IMR-90 (cell line): ENCODE measurements at regions not wholly inside any gene's neighbourhood (a gene's known extent, or its start where the extent isn't known, plus 50 kb on each side); places are given as distances from the start of the nearest gene placed in this dataset.
"Not testable (repeated sequence)": the region's sequence is repeated elsewhere in the genome, so short reads cannot be mapped to it uniquely, and the experiment has no call there.

Experiments used
- ATAC-seq: fragments of 200-7000 bp; cut with Tn5 transposase; 2 replicates; pipeline ENCODE4 v1.9.1; 2020; ENCODE audit warnings: low read depth, mild to moderate bottlenecking, moderate library complexity
- BruUV-seq: library from RNA; stranded (reverse); fragments of 400-500 nt; replicated peaks from 2 replicates; lab custom pipeline; 2021; lab: Mats Ljungman, UMichigan
- CTCF ChIA-PET: fragments of 300-600 bp; formaldehyde crosslinking; extraction: SDS; loops from one replicate; lab custom pipeline; 2021; ENCODE audit warnings: antibody characterized with exemption; lab: Yijun Ruan, JAX
- POLR2A ChIA-PET: fragments of 300-600 bp; sonication (Branson Sonifier 250); formaldehyde crosslinking; loops from one replicate; lab custom pipeline; 2022; ENCODE audit warnings: antibody characterized with exemption; ENCODE audit not compliant: unreplicated experiment; lab: Charles Lee
- DNase-seq: peaks from one replicate; pipeline ENCODE4 v3.0.0; 2013
- H2AFZ ChIP-seq: replicated peaks from 2 replicates; pipeline ENCODE3; 2013; ENCODE audit warnings: low read length, mild to moderate bottlenecking; ENCODE audit not compliant: poor library complexity
- H2AK5ac ChIP-seq: 2 replicates; pipeline ENCODE4 v1.6.1; 2013; ENCODE audit warnings: low read depth, low read length, inconsistent platforms
- H2AK9ac ChIP-seq: replicated peaks from 2 replicates; pipeline ENCODE3; 2013; ENCODE audit warnings: mild to moderate bottlenecking, low read depth, low read length, moderate library complexity; ENCODE audit not compliant: poor library complexity
- H2BK120ac ChIP-seq: 2 replicates; pipeline ENCODE4 v1.6.1; 2013; ENCODE audit warnings: low read depth, low read length, inconsistent platforms
- H2BK15ac ChIP-seq: 3 replicates; pipeline ENCODE4 v1.6.1; 2013; ENCODE audit warnings: low read depth, low read length, inconsistent platforms
- H2BK20ac ChIP-seq: 2 replicates; pipeline ENCODE4 v1.6.1; 2013; ENCODE audit warnings: low read depth, mild to moderate bottlenecking, inconsistent platforms, low read length, moderate library complexity
- H2BK5ac ChIP-seq: 2 replicates; pipeline ENCODE4 v1.6.1; 2013; ENCODE audit warnings: mild to moderate bottlenecking, low read depth, low read length, inconsistent platforms; ENCODE audit not compliant: poor library complexity, severe bottlenecking
- H3K14ac ChIP-seq: replicated peaks from 2 replicates; pipeline ENCODE4 v1.6.1; 2013; ENCODE audit warnings: low read depth, low read length, inconsistent platforms
- H3K18ac ChIP-seq: 2 replicates; pipeline ENCODE4 v1.6.1; 2013; ENCODE audit warnings: low read depth, low read length, control low read depth
- H3K23ac ChIP-seq: 2 replicates; pipeline ENCODE4 v1.6.1; 2013; ENCODE audit warnings: low read depth, low read length, inconsistent platforms
- H3K27ac ChIP-seq: 2 replicates; pipeline ENCODE4 v1.5.1; 2013; ENCODE audit warnings: mild to moderate bottlenecking, control low read depth, low read length; ENCODE audit not compliant: insufficient read depth
- H3K27me3 ChIP-seq: 2 replicates; pipeline ENCODE4 v1.6.1; 2013; ENCODE audit warnings: low read length; ENCODE audit not compliant: control insufficient read depth, insufficient read depth
- H3K36me3 ChIP-seq: 2 replicates; pipeline ENCODE4 v1.6.1; 2013; ENCODE audit warnings: low read length, mixed read lengths; ENCODE audit not compliant: control insufficient read depth, insufficient read depth
- H3K4ac ChIP-seq: 2 replicates; pipeline ENCODE4 v1.6.1; 2013; ENCODE audit warnings: low read depth, low read length, inconsistent platforms
- H3K4me1 ChIP-seq: 2 replicates; pipeline ENCODE4 v1.6.1; 2013; ENCODE audit warnings: low read length, mixed read lengths; ENCODE audit not compliant: control insufficient read depth, insufficient read depth
- H3K4me2 ChIP-seq: 2 replicates; pipeline ENCODE4 v1.6.1; 2013; ENCODE audit warnings: low read depth, mild to moderate bottlenecking, control low read depth, low read length, moderate library complexity
- H3K4me3 ChIP-seq: 2 replicates; pipeline ENCODE4 v1.5.1; 2013; ENCODE audit warnings: low read depth, mild to moderate bottlenecking, control low read depth, low read length, moderate library complexity; ENCODE audit not compliant: insufficient read depth
- H3K56ac ChIP-seq: 2 replicates; pipeline ENCODE4 v1.6.1; 2013; ENCODE audit warnings: low read length, inconsistent platforms; ENCODE audit not compliant: insufficient read depth; ENCODE audit errors: extremely low read depth
- H3K79me1 ChIP-seq, 2 experiments: 2 replicates each; pipeline ENCODE4 v1.6.1; 2013; ENCODE audit warnings: low read length in 2 of 2, inconsistent platforms in 1 of 2, low read depth in 1 of 2
- H3K9ac ChIP-seq: 2 replicates; pipeline ENCODE4 v1.6.1; 2013; ENCODE audit warnings: low read depth, low read length, control low read depth
- H3K9me1 ChIP-seq: 2 replicates; pipeline ENCODE4 v1.6.1; 2013; ENCODE audit warnings: low read length, inconsistent platforms; ENCODE audit not compliant: insufficient read depth
- H3K9me3 ChIP-seq: 2 replicates; pipeline ENCODE4 v1.6.1; 2013; ENCODE audit warnings: low read length; ENCODE audit not compliant: control insufficient read depth, insufficient read depth
- H4K20me1 ChIP-seq: 2 replicates; pipeline ENCODE4 v1.6.1; 2013; ENCODE audit warnings: low read length, inconsistent platforms; ENCODE audit not compliant: insufficient read depth
- H4K5ac ChIP-seq: 2 replicates; pipeline ENCODE4 v1.6.1; 2013; ENCODE audit warnings: mild to moderate bottlenecking, low read depth, low read length, control low read depth
- H4K8ac ChIP-seq, 2 experiments: 2 replicates each; pipeline ENCODE4 v1.6.1; 2013; ENCODE audit warnings: low read depth in 2 of 2, low read length in 2 of 2, control low read depth in 1 of 2, inconsistent platforms in 1 of 2
- H4K91ac ChIP-seq: 2 replicates; pipeline ENCODE4 v1.6.1; 2013; ENCODE audit warnings: low read depth, low read length, inconsistent platforms; ENCODE audit not compliant: insufficient read depth
- WGBS, 2 experiments: methylation state at CpG; one replicate each; pipeline versions ENCODE4 v1.1.5 to v1.1.7; 2013; ENCODE audit warnings: missing lambda C conversion rate in 2 of 2; ENCODE audit not compliant: insufficient read length in 1 of 2; ENCODE audit errors: extremely low coverage in 2 of 2; 5-methylcytosine and 5-hydroxymethylcytosine counted together
- dilution Hi-C: fragments of 300-500 bp; cut with HindIII; formaldehyde crosslinking; loops from one replicate; pipeline ENCODE4 v1.14.3; 2018; ENCODE audit warnings: low sequenced_read_pairs; ENCODE audit not compliant: unreplicated experiment
- in situ Hi-C: fragments of 300-500 bp; cut with MboI; formaldehyde crosslinking; loops from 3 replicates; pipeline ENCODE4 v1.14.3; 2019; ENCODE audit warnings: low sequenced_read_pairs, inconsistent platforms, mixed read lengths
- intact Hi-C: fragments of 100-400 bp; cut with micrococcal nuclease; formaldehyde crosslinking; loops from 2 replicates; pipeline ENCODE4 v1.10.0; 2022

GRCh38 chr5:21550916-21551315 lies 1302.2 kb downstream of the CDH12 start:
- H3K79me1 ChIP-seq, H3K4me3 ChIP-seq, H3K27ac ChIP-seq, H2BK5ac ChIP-seq, dilution Hi-C loops, H3K23ac ChIP-seq, H3K18ac ChIP-seq, H2BK15ac ChIP-seq, H2AK9ac ChIP-seq, H3K4ac ChIP-seq, H2BK120ac ChIP-seq, H4K8ac ChIP-seq, BruUV-seq, H2AFZ ChIP-seq, H3K27me3 ChIP-seq, H3K56ac ChIP-seq, H3K9me3 ChIP-seq, H3K9ac ChIP-seq, intact Hi-C loops, H4K91ac ChIP-seq, H3K14ac ChIP-seq, H4K20me1 ChIP-seq, H3K4me2 ChIP-seq, in situ Hi-C loops, H2AK5ac ChIP-seq, H4K5ac ChIP-seq, H3K36me3 ChIP-seq, DNase-seq, H3K4me1 ChIP-seq, CTCF ChIA-PET, POLR2A ChIA-PET, H2BK20ac ChIP-seq, ATAC-seq, H3K9me1 ChIP-seq: not testable (repeated sequence)
- WGBS, 2 experiments, result 100% methylated on average over 2 of the region's 3 CpGs; no CpG with 5 or more reads in 1 of the 2 experiments

DNA sequence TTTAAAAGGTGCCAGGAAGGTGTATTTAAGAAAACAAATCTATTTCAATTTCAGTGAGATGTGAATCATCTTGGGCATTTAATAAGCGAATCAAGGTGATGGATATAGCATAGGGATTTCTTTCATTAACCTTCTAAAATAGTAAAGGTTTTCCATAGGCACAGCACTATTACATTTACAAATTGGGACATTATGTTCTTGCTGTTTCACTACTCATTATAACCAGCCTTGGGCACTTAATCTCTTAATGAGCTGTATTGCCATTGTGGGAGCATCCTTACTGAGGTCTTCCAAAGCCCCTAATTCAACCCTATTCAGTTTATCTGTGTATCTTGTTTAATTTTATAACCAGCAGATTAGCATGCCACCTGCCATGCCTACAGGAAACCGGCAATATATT lies 1305.5 kb downstream of the CDH12 start:
- H2BK5ac ChIP-seq, H3K56ac ChIP-seq, CTCF ChIA-PET, H4K20me1 ChIP-seq, DNase-seq, ATAC-seq, H3K27me3 ChIP-seq, H2BK20ac ChIP-seq, H3K4me3 ChIP-seq, H4K8ac ChIP-seq, H3K18ac ChIP-seq, H3K36me3 ChIP-seq, H3K9me1 ChIP-seq, H2AFZ ChIP-seq, POLR2A ChIA-PET, H3K9me3 ChIP-seq, in situ Hi-C loops, H4K91ac ChIP-seq, H3K4ac ChIP-seq, H3K79me1 ChIP-seq, intact Hi-C loops, dilution Hi-C loops, H3K23ac ChIP-seq, H3K14ac ChIP-seq, H2AK5ac ChIP-seq, H2AK9ac ChIP-seq, H2BK120ac ChIP-seq, H2BK15ac ChIP-seq, BruUV-seq, H4K5ac ChIP-seq, H3K4me1 ChIP-seq, H3K9ac ChIP-seq, H3K4me2 ChIP-seq, H3K27ac ChIP-seq: not testable (repeated sequence)
- no CpG with 5 or more reads among the region's 2 CpGs for WGBS, 2 experiments
